PC-9 (cell line): ENCODE measurements at regions not wholly inside any gene's neighbourhood (a gene's known extent, or its start where the extent isn't known, plus 50 kb on each side); places are given as distances from the start of the nearest gene placed in this dataset.

Experiments used
- CTCF ChIP-seq: fragments of 200-600 bp; sonication (generic); conservative IDR thresholded peaks from 2 replicates; pipeline ENCODE4 v1.6.1; 2017; ENCODE audit warnings: mixed run types, antibody characterized with exemption, mild to moderate bottlenecking, moderate library complexity
- EZH2 ChIP-seq: fragments of 200-600 bp; sonication (generic); IDR thresholded peaks from 2 replicates; pipeline ENCODE4 v1.8.0; 2017; ENCODE audit warnings: antibody characterized with exemption, low read depth

- TF ChIP-seq CTCF: no peak
- TF ChIP-seq EZH2: no peak
Observed at GRCh38 chr10:57817741-57818140, 450.0 kb downstream of the IPMK start.
